ENCODE measurements at regions not wholly inside any gene's neighbourhood (a gene's known extent, or its start where the extent isn't known, plus 50 kb on each side); places are given as distances from the start of the nearest gene placed in this dataset.

- no peaks in the 10 kb centered on the region for H3K36me3 ChIP-seq (replicated peaks in 1 of 2; ENCODE audit: control insufficient read depth in 2 of 2, insufficient read depth in 2 of 2, low read length in 2 of 2)
These were observed 168.5 kb downstream of the NFKBIZ start for GRCh38 chr3:102017784-102018183.

GRCh38 chr3:102018551-102018950, 169.2 kb downstream of the NFKBIZ start:
- H4K8ac ChIP-seq (ENCODE audit: low read depth, low read length) = no peak overlapping the region
- no peaks in the 10 kb centered on the region for H3K4me1 ChIP-seq (ENCODE audit: control insufficient read depth in 2 of 2, insufficient read depth in 1 of 2, low read depth in 1 of 2, low read length in 2 of 2)
- H2AFZ ChIP-seq (ENCODE audit: low read length) = no peak overlapping the region
- H3K9me3 ChIP-seq (replicated peaks in 1 of 2; ENCODE audit: control insufficient read depth in 2 of 2, insufficient read depth in 1 of 2, low read depth in 1 of 2, low read length in 2 of 2) = peaks cover 0 to 2% of the 10 kb centered on the region in 2 donors
- no peak overlapping the region for H3K4me3 ChIP-seq (ENCODE audit: low read length in 2 of 2)
- H2BK15ac ChIP-seq (ENCODE audit: low read length) = no peak overlapping the region
- no peak overlapping the region for H2BK5ac ChIP-seq (ENCODE audit: low read length)
- H2BK12ac ChIP-seq (ENCODE audit: low read length) = no peak overlapping the region
- H2AK5ac ChIP-seq (ENCODE audit: low read depth, low read length) = no peak overlapping the region
- no peak overlapping the region for H2BK120ac ChIP-seq (ENCODE audit: low read depth, low read length)
- no peak overlapping the region for H3K4me2 ChIP-seq (ENCODE audit: insufficient read depth, low read length, poor library complexity, severe bottlenecking)
- no CpG with 5 or more reads among the region's 7 CpGs for WGBS, 2 donors (ENCODE audit: extremely low coverage in 2 of 2, insufficient read length in 2 of 2, insufficient replicate concordance in 1 of 2)
- no peak overlapping the region for H3K9ac ChIP-seq (ENCODE audit: low read depth, low read length, poor library complexity)
- H3K4ac ChIP-seq (ENCODE audit: low read length) = no peak overlapping the region
- no peak for DNase-seq (ENCODE audit: low spot score)
- no peak overlapping the region for H3K27ac ChIP-seq (replicated peaks; ENCODE audit: low read length)
- no peak overlapping the region for H3K18ac ChIP-seq (ENCODE audit: low read length)
- H3K36me3 ChIP-seq (replicated peaks in 1 of 2; ENCODE audit: control insufficient read depth in 2 of 2, insufficient read depth in 2 of 2, low read length in 2 of 2) = no peaks in the 10 kb centered on the region
- no peaks in the 10 kb centered on the region for H3K79me1 ChIP-seq (ENCODE audit: low read depth, low read length)
- no peak overlapping the region for H3K14ac ChIP-seq (ENCODE audit: low read length)
- H4K91ac ChIP-seq (ENCODE audit: low read depth, low read length, poor library complexity) = no peak overlapping the region
- H3K23ac ChIP-seq (ENCODE audit: low read depth, low read length, poor library complexity) = no peak overlapping the region
- H3K27me3 ChIP-seq (ENCODE audit: control insufficient read depth in 3 of 3, insufficient read depth in 3 of 3, low read depth in 1 of 3, low read length in 3 of 3) = no peaks in the 10 kb centered on the region

More at GRCh38 chr3:102017784-102018183, 168.5 kb downstream of the NFKBIZ start:
- Histone ChIP-seq H3K23ac (ENCODE audit: low read depth, low read length, poor library complexity) (no peak overlapping the region), H3K4me3 (ENCODE audit: low read length in 2 of 2) (no peak overlapping the region), H2AK5ac (ENCODE audit: low read depth, low read length) (no peak overlapping the region), H3K79me1 (ENCODE audit: low read depth, low read length) (no peaks in the 10 kb centered on the region), H3K9me3 (replicated peaks in 1 of 2; ENCODE audit: control insufficient read depth in 2 of 2, insufficient read depth in 1 of 2, low read depth in 1 of 2, low read length in 2 of 2) (peaks cover 0 to 2% of the 10 kb centered on the region in 2 donors), H3K4me1 (ENCODE audit: control insufficient read depth in 2 of 2, insufficient read depth in 1 of 2, low read depth in 1 of 2, low read length in 2 of 2) (no peaks in the 10 kb centered on the region), H3K27ac (replicated peaks; ENCODE audit: low read length) (no peak overlapping the region), H2BK5ac (ENCODE audit: low read length) (no peak overlapping the region), H2BK15ac (ENCODE audit: low read length) (no peak overlapping the region), H3K4me2 (ENCODE audit: insufficient read depth, low read length, poor library complexity, severe bottlenecking) (no peak overlapping the region), H3K9ac (ENCODE audit: low read depth, low read length, poor library complexity) (no peak overlapping the region), H2BK120ac (ENCODE audit: low read depth, low read length) (no peak overlapping the region), H3K27me3 (ENCODE audit: control insufficient read depth in 3 of 3, insufficient read depth in 3 of 3, low read depth in 1 of 3, low read length in 3 of 3) (no peaks in the 10 kb centered on the region), H4K8ac (ENCODE audit: low read depth, low read length) (no peak overlapping the region), H4K91ac (ENCODE audit: low read depth, low read length, poor library complexity) (no peak overlapping the region), H3K14ac (ENCODE audit: low read length) (no peak overlapping the region), H2AFZ (ENCODE audit: low read length) (no peak overlapping the region), H2BK12ac (ENCODE audit: low read length) (no peak overlapping the region), H3K18ac (ENCODE audit: low read length) (no peak overlapping the region), H3K4ac (ENCODE audit: low read length) (no peak overlapping the region)
- DNase-seq (ENCODE audit: low spot score) = no peak
- no CpG with 5 or more reads among the region's 2 CpGs for WGBS, 2 donors (ENCODE audit: extremely low coverage in 2 of 2, insufficient read length in 2 of 2, insufficient replicate concordance in 1 of 2)

- no CpG with 5 or more reads among the region's 1 CpG for WGBS, 2 donors (ENCODE audit: extremely low coverage in 2 of 2, insufficient read length in 2 of 2, insufficient replicate concordance in 1 of 2)
- no peak for DNase-seq (ENCODE audit: low spot score)
- no peak overlapping the region for H2BK12ac ChIP-seq (ENCODE audit: low read length)
These were observed 171.4 kb downstream of the NFKBIZ start for GRCh38 chr3:102020735-102021134.

GRCh38 chr3:102024270-102024904, 175.1 kb downstream of the NFKBIZ start:
- H3K23ac ChIP-seq (ENCODE audit: low read depth, low read length, poor library complexity) = no peak overlapping the region
- H2BK120ac ChIP-seq (ENCODE audit: low read depth, low read length) = no peak overlapping the region
- H2BK15ac ChIP-seq (ENCODE audit: low read length) = no peak overlapping the region
- peaks cover 0 to 2% of the 10 kb centered on the region in 2 donors for H3K9me3 ChIP-seq (replicated peaks in 1 of 2; ENCODE audit: control insufficient read depth in 2 of 2, insufficient read depth in 1 of 2, low read depth in 1 of 2, low read length in 2 of 2)
- H3K4me1 ChIP-seq (ENCODE audit: control insufficient read depth in 2 of 2, insufficient read depth in 1 of 2, low read depth in 1 of 2, low read length in 2 of 2) = no peaks in the 10 kb centered on the region
- H3K79me1 ChIP-seq (ENCODE audit: low read depth, low read length) = no peaks in the 10 kb centered on the region
- no peak overlapping the region for H2AFZ ChIP-seq (ENCODE audit: low read length)
- H4K91ac ChIP-seq (ENCODE audit: low read depth, low read length, poor library complexity) = no peak overlapping the region
- H3K27me3 ChIP-seq (ENCODE audit: control insufficient read depth in 3 of 3, insufficient read depth in 3 of 3, low read depth in 1 of 3, low read length in 3 of 3) = peaks cover 0 to 2% (median 0%) of the 10 kb centered on the region in 3 experiments
- DNase-seq (ENCODE audit: low spot score) = no peak
- no peak overlapping the region for H4K8ac ChIP-seq (ENCODE audit: low read depth, low read length)
- H3K4ac ChIP-seq (ENCODE audit: low read length) = no peak overlapping the region
- H3K9ac ChIP-seq (ENCODE audit: low read depth, low read length, poor library complexity) = no peak overlapping the region
- no peak overlapping the region for H3K18ac ChIP-seq (ENCODE audit: low read length)
- H3K27ac ChIP-seq (replicated peaks; ENCODE audit: low read length) = no peak overlapping the region
- no peak overlapping the region for H2BK5ac ChIP-seq (ENCODE audit: low read length)
- no peak overlapping the region for H3K4me3 ChIP-seq (ENCODE audit: low read length in 2 of 2)
- no peaks in the 10 kb centered on the region for H3K36me3 ChIP-seq (replicated peaks in 1 of 2; ENCODE audit: control insufficient read depth in 2 of 2, insufficient read depth in 2 of 2, low read length in 2 of 2)
- H2BK12ac ChIP-seq (ENCODE audit: low read length) = no peak overlapping the region
- no peak overlapping the region for H2AK5ac ChIP-seq (ENCODE audit: low read depth, low read length)
- H3K4me2 ChIP-seq (ENCODE audit: insufficient read depth, low read length, poor library complexity, severe bottlenecking) = no peak overlapping the region
- H3K14ac ChIP-seq (ENCODE audit: low read length) = no peak overlapping the region

More at GRCh38 chr3:102020735-102021134, 171.4 kb downstream of the NFKBIZ start:
- Histone ChIP-seq H2AFZ (ENCODE audit: low read length) (no peak overlapping the region), H3K9ac (ENCODE audit: low read depth, low read length, poor library complexity) (no peak overlapping the region), H3K27me3 (ENCODE audit: control insufficient read depth in 3 of 3, insufficient read depth in 3 of 3, low read depth in 1 of 3, low read length in 3 of 3) (no peaks in the 10 kb centered on the region), H4K8ac (ENCODE audit: low read depth, low read length) (no peak overlapping the region), H2AK5ac (ENCODE audit: low read depth, low read length) (no peak overlapping the region), H3K4ac (ENCODE audit: low read length) (no peak overlapping the region), H3K27ac (replicated peaks; ENCODE audit: low read length) (no peak overlapping the region), H2BK5ac (ENCODE audit: low read length) (no peak overlapping the region), H2BK15ac (ENCODE audit: low read length) (no peak overlapping the region), H3K23ac (ENCODE audit: low read depth, low read length, poor library complexity) (no peak overlapping the region), H2BK120ac (ENCODE audit: low read depth, low read length) (no peak overlapping the region), H3K18ac (ENCODE audit: low read length) (no peak overlapping the region), H3K4me1 (ENCODE audit: control insufficient read depth in 2 of 2, insufficient read depth in 1 of 2, low read depth in 1 of 2, low read length in 2 of 2) (no peaks in the 10 kb centered on the region), H3K4me3 (ENCODE audit: low read length in 2 of 2) (no peak overlapping the region), H3K79me1 (ENCODE audit: low read depth, low read length) (no peaks in the 10 kb centered on the region), H3K14ac (ENCODE audit: low read length) (no peak overlapping the region), H3K4me2 (ENCODE audit: insufficient read depth, low read length, poor library complexity, severe bottlenecking) (no peak overlapping the region), H3K9me3 (replicated peaks in 1 of 2; ENCODE audit: control insufficient read depth in 2 of 2, insufficient read depth in 1 of 2, low read depth in 1 of 2, low read length in 2 of 2) (peaks cover 0 to 2% of the 10 kb centered on the region in 2 donors), H4K91ac (ENCODE audit: low read depth, low read length, poor library complexity) (no peak overlapping the region), H3K36me3 (replicated peaks in 1 of 2; ENCODE audit: control insufficient read depth in 2 of 2, insufficient read depth in 2 of 2, low read length in 2 of 2) (no peaks in the 10 kb centered on the region)
